Mesodermal cell (in vitro differentiated cells): ENCODE measurements at regions not wholly inside any gene's neighbourhood (a gene's known extent, or its start where the extent isn't known, plus 50 kb on each side); places are given as distances from the start of the nearest gene placed in this dataset.

ENCODE experiments used
- H3K27ac ChIP-seq: 2 replicates; pipeline ENCODE4 v1.7.0; 2013; ENCODE audit warnings: mild to moderate bottlenecking, low read depth, low read length, moderate library complexity; ENCODE audit not compliant: severe bottlenecking
- H3K36me3 ChIP-seq: 2 replicates; pipeline ENCODE4 v1.7.1; 2013; ENCODE audit warnings: mild to moderate bottlenecking, low read length, moderate library complexity; ENCODE audit not compliant: control insufficient read depth, insufficient read depth
- H3K4me1 ChIP-seq: one replicate; pipeline ENCODE4 v1.7.1; 2013; ENCODE audit warnings: mild to moderate bottlenecking, low read length; ENCODE audit not compliant: insufficient read depth, control insufficient read depth, poor library complexity, severe bottlenecking
- H3K4me3 ChIP-seq: 2 replicates; pipeline ENCODE4 v1.7.0; 2013; ENCODE audit warnings: low read length, control low read depth, mild to moderate bottlenecking; ENCODE audit not compliant: insufficient read depth, poor library complexity, severe bottlenecking; ENCODE audit errors: extremely low read depth
- H3K9me3 ChIP-seq: 2 replicates; pipeline ENCODE4 v1.7.1; 2013; ENCODE audit warnings: mild to moderate bottlenecking, low read length, moderate library complexity; ENCODE audit not compliant: control insufficient read depth
- WGBS, 2 experiments: methylation state at CpG; one replicate each; pipeline ENCODE4 v1.1.5; 2013; ENCODE audit warnings: missing lambda C conversion rate in 2 of 2; ENCODE audit not compliant: insufficient coverage in 2 of 2; 5-methylcytosine and 5-hydroxymethylcytosine counted together

DNA sequence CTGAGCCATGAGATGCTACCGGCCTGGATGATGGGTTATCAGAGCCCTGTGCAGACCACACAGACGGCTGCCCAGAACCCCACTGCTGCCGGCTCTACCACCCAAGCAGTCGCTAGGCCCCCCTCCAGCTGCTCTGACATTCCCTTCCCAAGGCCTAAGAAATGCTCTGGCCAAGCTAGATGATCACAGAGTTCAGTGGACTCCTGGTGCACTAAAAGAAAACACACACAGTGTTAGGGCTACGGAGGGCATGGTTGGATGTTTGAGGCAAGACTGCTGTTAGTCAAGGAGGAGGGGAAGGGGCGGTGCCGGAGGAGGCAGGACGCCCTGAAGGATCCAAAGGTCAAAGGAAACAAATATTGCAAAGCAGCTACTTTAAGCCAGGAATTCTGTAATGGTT, 174.5 kb downstream of the MYCN start:
- Histone ChIP-seq H3K36me3 (no peaks in the 10 kb centered on the region), H3K9me3 (no peaks in the 10 kb centered on the region), H3K27ac (no peak overlapping the region), H3K4me3 (no peak overlapping the region), H3K4me1 (no peaks in the 10 kb centered on the region)
- WGBS, 2 experiments: 75 to 87% methylated on average over 6 to 7 of the region's 8 CpGs

DNA sequence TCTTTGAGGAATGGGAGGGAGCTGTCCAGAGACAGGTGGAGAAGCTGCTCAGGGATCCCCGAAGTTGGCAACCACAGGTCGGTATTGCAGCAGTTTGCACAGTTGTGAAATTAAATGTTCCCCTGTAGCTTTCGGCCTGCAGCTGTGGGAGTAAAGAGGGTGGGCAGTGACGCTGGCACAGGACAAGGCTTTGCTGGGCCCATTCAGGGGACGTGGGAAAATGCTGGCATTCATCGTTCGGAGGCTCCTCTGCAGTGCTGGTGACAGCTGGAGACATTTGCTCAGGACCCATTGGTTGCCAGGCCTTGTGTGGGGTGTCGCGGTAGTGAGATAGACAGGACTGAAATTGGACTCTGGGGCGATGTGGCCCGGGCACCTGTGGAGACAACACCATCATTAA, 173.7 kb downstream of the MYCN start:
- no peak overlapping the region for H3K4me3 ChIP-seq
- H3K9me3 ChIP-seq: no peaks in the 10 kb centered on the region
- 92 to 97% methylated on average over 11 of the region's 11 CpGs for WGBS, 2 experiments
- no peaks in the 10 kb centered on the region for H3K4me1 ChIP-seq
- H3K36me3 ChIP-seq: no peaks in the 10 kb centered on the region
- no peak overlapping the region for H3K27ac ChIP-seq

DNA sequence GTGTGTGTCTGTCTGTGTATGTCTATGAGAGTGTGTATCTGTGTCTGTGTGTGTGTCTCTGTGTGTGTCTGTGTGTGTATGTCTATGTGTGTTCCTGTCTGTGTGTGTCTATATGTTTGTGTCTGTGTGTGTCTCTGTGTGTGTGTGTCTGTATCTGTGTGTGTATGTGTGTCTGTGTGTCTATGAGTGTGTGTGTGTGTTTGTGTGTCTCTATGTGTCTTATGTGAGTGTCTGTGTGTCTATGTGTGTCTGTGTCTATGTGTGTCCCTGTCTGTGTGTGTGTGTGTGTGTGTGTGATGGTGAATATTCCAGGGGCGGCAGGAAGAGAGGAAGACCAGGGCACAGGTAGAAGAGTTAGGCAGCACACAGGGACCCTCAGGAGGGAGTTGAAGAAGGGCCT, 173.2 kb downstream of the MYCN start:
- 78 to 88% methylated on average over 1 of the region's 1 CpG for WGBS, 2 experiments
- Histone ChIP-seq H3K4me3 (no peak overlapping the region), H3K4me1 (no peaks in the 10 kb centered on the region), H3K9me3 (no peaks in the 10 kb centered on the region), H3K27ac (no peak overlapping the region), H3K36me3 (no peaks in the 10 kb centered on the region)

DNA sequence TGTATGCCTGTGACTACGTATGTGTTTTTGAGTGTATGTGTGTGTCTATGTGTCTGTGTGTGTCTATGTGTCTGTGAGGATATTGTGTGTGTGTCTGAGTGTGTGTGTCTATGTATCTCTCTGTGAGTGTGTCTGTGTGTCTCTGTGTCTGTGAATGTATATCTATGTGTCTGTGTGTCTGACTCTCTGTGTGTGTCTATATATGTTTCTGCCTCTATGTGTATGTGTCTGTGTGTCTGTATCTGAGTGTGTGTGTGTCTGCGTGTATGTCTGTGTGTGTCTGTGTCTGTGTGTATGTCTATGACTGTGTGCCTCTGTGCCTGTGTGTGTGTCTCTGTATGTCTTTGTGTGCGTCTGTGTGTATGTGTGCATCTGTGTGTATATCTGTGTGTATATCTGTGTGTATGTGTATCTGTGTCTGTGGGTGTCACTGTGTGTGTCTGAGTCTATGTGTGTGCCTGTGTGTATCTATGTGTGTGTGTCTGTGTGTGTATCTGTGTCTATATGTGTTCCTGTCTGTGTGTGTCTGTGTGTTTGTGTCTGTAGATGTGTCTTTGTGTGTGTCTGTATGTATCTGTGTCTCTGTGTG, 172.7 kb downstream of the MYCN start:
- no peaks in the 10 kb centered on the region for H3K36me3 ChIP-seq
- no peak overlapping the region for H3K27ac ChIP-seq
- 63 to 67% methylated on average over 3 of the region's 3 CpGs for WGBS, 2 experiments
- no peaks in the 10 kb centered on the region for H3K4me1 ChIP-seq
- H3K4me3 ChIP-seq: no peak overlapping the region
- no peaks in the 10 kb centered on the region for H3K9me3 ChIP-seq

DNA sequence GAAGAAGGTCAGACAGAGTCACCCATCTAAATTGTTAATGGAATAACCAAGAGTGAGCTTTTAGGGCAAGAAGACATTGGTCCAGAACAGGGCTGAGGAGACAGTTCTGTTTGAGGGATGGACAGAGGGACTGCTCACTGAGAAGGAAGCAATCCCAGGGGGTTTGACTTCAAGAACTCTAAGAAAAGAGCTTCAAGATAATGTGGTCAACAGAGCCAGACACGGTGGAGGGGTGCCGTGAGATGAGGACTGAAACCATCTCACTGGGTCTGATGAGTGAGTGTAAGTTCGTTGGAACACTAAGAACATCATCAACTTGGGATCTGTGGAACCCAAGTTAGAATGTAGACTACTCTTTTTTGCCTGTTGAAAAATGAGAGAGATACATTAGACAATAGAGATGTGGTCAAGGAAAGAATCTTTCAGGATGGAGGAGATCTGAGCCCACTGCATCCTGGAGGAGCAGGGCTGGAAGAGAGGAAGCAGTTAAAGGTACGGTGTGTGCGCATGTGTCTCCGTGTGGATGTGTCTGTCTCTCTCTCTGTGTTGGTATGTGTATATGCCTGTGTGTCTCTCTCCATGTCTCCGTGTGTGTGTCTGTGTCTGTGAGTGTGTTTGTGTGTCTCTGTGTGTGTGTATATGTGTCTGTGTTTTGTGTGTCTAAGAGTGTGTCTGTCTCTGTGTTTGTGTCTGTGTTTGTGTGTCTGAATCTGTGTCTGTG, 172.1 kb downstream of the MYCN start:
- H3K4me1 ChIP-seq: no peaks in the 10 kb centered on the region
- no peaks in the 10 kb centered on the region for H3K36me3 ChIP-seq
- 89 to 96% methylated on average over 5 to 7 of the region's 7 CpGs for WGBS, 2 experiments
- no peak overlapping the region for H3K27ac ChIP-seq
- H3K4me3 ChIP-seq: no peak overlapping the region
- no peaks in the 10 kb centered on the region for H3K9me3 ChIP-seq

DNA sequence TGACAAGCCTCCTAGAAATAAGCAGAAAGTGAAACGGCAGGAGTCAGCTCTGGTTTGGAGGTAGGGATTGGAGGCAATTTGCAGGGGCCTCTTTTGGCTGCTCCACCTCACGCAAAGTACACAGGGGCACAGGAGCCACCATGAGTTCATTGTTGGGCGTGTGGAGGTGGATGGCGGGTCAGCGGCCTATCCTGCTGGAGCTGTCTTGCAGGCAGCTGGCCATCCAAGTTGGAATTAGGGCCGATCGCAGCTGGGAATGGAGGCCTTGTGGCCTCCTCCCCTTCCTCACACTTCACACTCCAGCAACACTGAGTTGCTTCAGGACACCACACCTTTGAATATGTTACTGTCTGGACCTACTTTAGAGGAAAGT, 171.5 kb downstream of the MYCN start:
- H3K4me1 ChIP-seq: no peaks in the 10 kb centered on the region
- H3K4me3 ChIP-seq: no peak overlapping the region
- no peaks in the 10 kb centered on the region for H3K36me3 ChIP-seq
- 94 to 95% methylated on average over 5 to 7 of the region's 7 CpGs for WGBS, 2 experiments
- no peaks in the 10 kb centered on the region for H3K9me3 ChIP-seq
- no peak overlapping the region for H3K27ac ChIP-seq

DNA sequence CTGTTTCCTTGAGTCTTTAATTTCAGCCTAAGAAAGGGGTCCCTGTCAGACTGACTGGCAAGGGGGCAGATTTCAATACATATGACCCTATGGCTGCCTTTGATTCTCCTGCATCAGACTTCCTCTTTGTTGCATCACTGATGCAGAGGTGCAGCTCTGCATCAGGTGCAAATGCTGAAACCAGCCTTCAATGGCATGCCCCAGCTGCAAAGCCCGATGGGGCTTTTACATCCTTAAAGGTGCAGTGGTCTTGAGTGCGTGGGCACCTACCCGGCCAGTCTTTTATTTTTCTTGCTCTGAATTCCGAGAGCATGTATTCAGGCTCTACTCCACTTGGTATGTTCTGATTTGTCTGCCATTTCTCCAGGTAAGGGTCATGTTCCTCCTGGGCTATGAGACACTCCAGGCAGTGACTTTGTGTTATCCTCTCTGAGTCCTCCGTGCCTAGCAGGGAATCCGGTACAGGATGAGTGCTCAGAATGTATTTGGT, 169.5 kb downstream of the MYCN start:
- 83 to 88% methylated on average over 5 to 6 of the region's 6 CpGs for WGBS, 2 experiments
- H3K36me3 ChIP-seq: no peaks in the 10 kb centered on the region

DNA sequence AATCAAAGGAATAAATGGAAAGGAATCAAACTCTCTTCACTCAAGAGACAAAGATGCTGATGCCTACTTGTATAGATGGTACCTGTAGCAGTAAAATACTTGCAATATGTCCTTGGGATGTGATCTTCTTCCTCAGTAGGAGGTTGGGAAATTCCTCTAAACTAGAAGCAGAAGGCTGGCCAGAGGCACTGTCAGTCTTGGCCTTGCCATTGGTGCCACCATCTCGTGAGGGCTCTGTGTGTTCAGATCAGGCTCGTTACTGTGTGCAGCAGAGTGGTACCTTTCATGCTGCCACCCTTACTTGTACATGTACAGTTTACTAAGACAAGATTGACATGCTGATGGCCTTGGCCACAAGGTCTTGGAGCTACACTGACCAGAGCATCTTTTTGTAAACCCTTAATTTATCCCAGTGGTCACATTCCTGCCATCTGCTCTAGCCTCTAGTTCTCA, 169.0 kb downstream of the MYCN start:
- Histone ChIP-seq H3K36me3 (no peaks in the 10 kb centered on the region), H3K4me1 (peaks cover 14% of the 10 kb centered on the region), H3K9me3 (no peaks in the 10 kb centered on the region), H3K4me3 (no peak overlapping the region), H3K27ac (no peak overlapping the region)
- 84 to 100% methylated on average over 2 of the region's 2 CpGs for WGBS, 2 experiments

More for the DNA sequence above, 169.5 kb downstream of the MYCN start:
- Histone ChIP-seq H3K27ac (no peak overlapping the region), H3K4me1 (peaks cover 10% of the 10 kb centered on the region), H3K9me3 (no peaks in the 10 kb centered on the region), H3K4me3 (no peak overlapping the region)

DNA sequence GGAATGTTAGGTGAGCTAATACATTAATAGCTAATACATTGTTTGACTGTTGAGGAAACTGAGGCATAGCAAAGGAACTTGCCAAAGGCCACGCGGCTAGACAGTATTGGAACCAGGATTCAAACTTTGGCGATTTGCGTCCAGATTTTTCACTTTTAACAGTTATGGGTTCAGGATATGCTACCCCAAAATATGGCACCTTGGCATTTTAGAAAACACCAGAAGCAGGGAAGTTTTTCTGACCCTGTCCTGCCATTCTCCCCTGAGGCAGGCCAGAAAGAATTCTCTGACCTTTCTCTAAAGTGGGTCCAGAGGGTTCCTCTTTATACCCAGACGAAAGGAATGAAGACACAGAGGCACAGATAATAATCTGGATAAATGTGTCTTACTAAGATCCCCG, 166.9 kb downstream of the MYCN start:
- peaks cover 23% of the 10 kb centered on the region for H3K4me1 ChIP-seq
- H3K27ac ChIP-seq: no peak overlapping the region
- H3K36me3 ChIP-seq: no peaks in the 10 kb centered on the region
- no peaks in the 10 kb centered on the region for H3K9me3 ChIP-seq
- H3K4me3 ChIP-seq: no peak overlapping the region
- WGBS, 2 experiments: 88 to 90% methylated on average over 3 to 5 of the region's 6 CpGs

DNA sequence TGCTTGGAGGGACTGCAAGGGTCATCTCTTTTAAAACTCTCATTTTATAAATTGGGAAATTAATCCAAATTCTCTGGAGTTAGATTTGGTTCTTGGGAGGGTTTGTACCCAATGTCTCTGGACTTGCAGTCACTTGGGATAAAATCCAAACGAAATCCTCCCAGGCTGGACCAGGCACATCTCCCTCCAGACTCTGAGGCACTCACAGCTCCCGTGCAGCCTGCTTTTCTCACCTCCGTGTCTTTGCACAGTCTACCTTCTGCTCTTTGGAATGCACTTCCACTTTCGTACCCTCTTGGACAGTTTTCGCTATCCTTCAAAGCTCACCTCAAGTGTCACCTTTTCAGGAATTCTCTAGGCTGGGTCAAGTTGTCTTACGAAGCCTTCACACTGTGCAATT, 166.3 kb downstream of the MYCN start:
- Histone ChIP-seq H3K9me3 (no peaks in the 10 kb centered on the region), H3K36me3 (no peaks in the 10 kb centered on the region), H3K27ac (no peak overlapping the region), H3K4me1 (peaks cover 26% of the 10 kb centered on the region), H3K4me3 (no peak overlapping the region)
- WGBS, 2 experiments: 63 to 78% methylated on average over 6 of the region's 6 CpGs

DNA sequence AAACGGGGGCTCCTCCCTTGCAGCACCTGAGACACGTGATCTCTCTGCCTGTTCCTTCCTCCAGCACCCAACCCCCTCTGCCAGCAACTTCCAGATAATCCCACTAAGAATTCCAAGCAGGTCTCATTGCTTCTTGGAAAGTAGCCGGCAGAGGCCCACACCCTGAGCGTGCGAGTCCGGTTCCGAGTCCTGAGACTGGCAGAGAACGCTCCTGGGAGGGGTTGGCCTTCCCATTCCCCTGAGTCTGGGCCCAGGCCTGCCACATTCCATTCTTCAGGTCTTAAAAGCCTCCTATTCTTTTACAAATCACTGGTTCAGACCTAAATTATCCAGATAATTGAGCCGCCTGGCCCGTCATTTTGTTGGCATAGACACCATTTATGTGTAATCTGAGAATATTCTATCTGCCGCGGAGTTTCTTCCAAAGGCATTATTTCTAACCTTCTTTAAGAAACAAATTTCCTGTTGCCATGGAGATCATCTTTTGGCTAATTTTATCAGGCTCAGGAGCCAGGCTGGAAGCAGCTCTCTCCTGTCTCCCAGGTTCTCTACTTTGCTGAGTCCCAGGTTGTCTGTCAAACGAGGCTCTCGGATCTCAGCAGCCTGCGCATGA, 165.4 kb downstream of the MYCN start:
- H3K4me3 ChIP-seq: no peak overlapping the region
- peaks cover 34% of the 10 kb centered on the region for H3K4me1 ChIP-seq
- H3K9me3 ChIP-seq: no peaks in the 10 kb centered on the region
- no peaks in the 10 kb centered on the region for H3K36me3 ChIP-seq
- WGBS, 2 experiments: 5 to 8% methylated on average over 8 to 12 of the region's 15 CpGs
- H3K27ac ChIP-seq: peak overlapping the region; percentile 88
